ENCODE measurements at regions not wholly inside any gene's neighbourhood (a gene's known extent, or its start where the extent isn't known, plus 50 kb on each side); places are given as distances from the start of the nearest gene placed in this dataset.

GRCh38 chr3:109642025-109642424, 304.7 kb upstream of the DPPA4 start:
- H2BK20ac ChIP-seq (ENCODE audit: low read depth, low read length, poor library complexity, severe bottlenecking), result no peak overlapping the region
- H3K18ac ChIP-seq (ENCODE audit: insufficient read length, low read depth, low read length), result no peak overlapping the region
- no peak overlapping the region for H2BK5ac ChIP-seq (ENCODE audit: insufficient read length, low read length)
- no CpG with 5 or more reads among the region's 1 CpG for WGBS (ENCODE audit: extremely low coverage, insufficient read length, low lambda C conversion rate)
- H3K23ac ChIP-seq (ENCODE audit: insufficient read length, low read depth, low read length), result no peak overlapping the region
- H3K79me1 ChIP-seq (ENCODE audit: insufficient read depth, low read depth, low read length, poor library complexity, severe bottlenecking), result no peaks in the 10 kb centered on the region
- no peak for DNase-seq
- no peak overlapping the region for H3K4me3 Mint-ChIP-seq
- H3K9ac ChIP-seq (ENCODE audit: extremely low read depth, insufficient read length, low read length), result no peak overlapping the region
- no peak overlapping the region for H2AK5ac ChIP-seq (ENCODE audit: insufficient read length, low read length)
- no peak overlapping the region for H2BK15ac ChIP-seq (ENCODE audit: low read depth, low read length)
- no peaks in the 10 kb centered on the region for H3K79me2 ChIP-seq (ENCODE audit: insufficient read depth, low read length)
- no peaks in the 10 kb centered on the region for H3K23me2 ChIP-seq (ENCODE audit: insufficient read length, low read depth, low read length, poor library complexity, severe bottlenecking)
- no peaks in the 10 kb centered on the region for H3K27me3 Mint-ChIP-seq (ENCODE audit: low read depth)
- H4K91ac ChIP-seq (ENCODE audit: insufficient read length, low read depth, low read length), result no peak overlapping the region
- H3K4me1 Mint-ChIP-seq, result peaks cover 3% of the 10 kb centered on the region in 2 experiments; a peak in 2 of 4 replicates
- no peak overlapping the region for H4K5ac ChIP-seq (ENCODE audit: insufficient read length, low read depth, low read length)
- no peak for TF ChIP-seq CTCF (conservative IDR thresholded peaks at IDR 0.05)
- H2AFZ ChIP-seq (ENCODE audit: low read length), result no peak overlapping the region
- H4K8ac ChIP-seq (replicated peaks; ENCODE audit: insufficient read length, low read depth, low read length), result no peak overlapping the region
- no peak overlapping the region for H2BK12ac ChIP-seq (ENCODE audit: insufficient read length, low read depth, low read length)
- no peak overlapping the region for H3K4ac ChIP-seq (ENCODE audit: low read depth, low read length)
- no peak overlapping the region for H3K56ac ChIP-seq (ENCODE audit: insufficient read length, low read depth, low read length)
- H3K9me3 Mint-ChIP-seq, result no peaks in the 10 kb centered on the region
- H3K14ac ChIP-seq (ENCODE audit: insufficient read depth, low read length), result no peak overlapping the region
- H3K27ac ChIP-seq (ENCODE audit: insufficient read length, low read depth, low read length), result no peak overlapping the region
- no peak overlapping the region for H3K27ac Mint-ChIP-seq
- no peak overlapping the region for H3T11ph ChIP-seq (ENCODE audit: low read length)
- no peaks in the 10 kb centered on the region for H3K4me1 ChIP-seq (ENCODE audit: insufficient read depth, low read length)
- no peaks in the 10 kb centered on the region for H3K36me3 Mint-ChIP-seq (ENCODE audit: insufficient read depth in 1 of 3, low read depth in 3 of 3)
- H3K4me2 ChIP-seq (ENCODE audit: insufficient read depth, insufficient read length, low read length), result no peak overlapping the region
- H2BK120ac ChIP-seq (ENCODE audit: low read depth, low read length, poor library complexity, severe bottlenecking), result no peak overlapping the region
- no peaks in the 10 kb centered on the region for H3K9me3 ChIP-seq (ENCODE audit: control insufficient read depth, low read depth, low read length)
- no peaks in the 10 kb centered on the region for H3K27me3 ChIP-seq (ENCODE audit: insufficient read depth, low read length)
- no peaks in the 10 kb centered on the region for H4K20me1 ChIP-seq (ENCODE audit: control insufficient read depth, insufficient read depth, insufficient read length)

Measured in H9 (cell line).